ENCODE measurements at regions not wholly inside any gene's neighbourhood (a gene's known extent, or its start where the extent isn't known, plus 50 kb on each side); places are given as distances from the start of the nearest gene placed in this dataset.
"Not testable (repeated sequence)": the region's sequence is repeated elsewhere in the genome, so short reads cannot be mapped to it uniquely, and the experiment has no call there.

GRCh38 chr11:87460842-87461637, 423.3 kb downstream of the TMEM135 start:
- Mint-ChIP-seq H3K4me1 (no peaks in the 10 kb centered on the region), H3K4me3 (no peak overlapping the region), H3K9me3 (no peaks in the 10 kb centered on the region), H3K36me3 (ENCODE audit: low read depth) (no peaks in the 10 kb centered on the region), H3K27me3 (no peaks in the 10 kb centered on the region), H3K27ac (no peak overlapping the region)
- DNase-seq = no peak
- ChIA-PET POLR2A (no interaction called here), CTCF (no interaction called here)

GRCh38 chr11:87460279-87460678, 422.5 kb downstream of the TMEM135 start:
- POLR2A ChIA-PET = no interaction called here
- Mint-ChIP-seq H3K27ac (no peak overlapping the region), H3K36me3 (ENCODE audit: low read depth) (no peaks in the 10 kb centered on the region), H3K27me3 (no peaks in the 10 kb centered on the region), H3K4me1 (no peaks in the 10 kb centered on the region), H3K9me3 (no peaks in the 10 kb centered on the region), H3K4me3 (no peak overlapping the region)
- CTCF ChIA-PET = no interaction called here
- no peak for DNase-seq

DNA sequence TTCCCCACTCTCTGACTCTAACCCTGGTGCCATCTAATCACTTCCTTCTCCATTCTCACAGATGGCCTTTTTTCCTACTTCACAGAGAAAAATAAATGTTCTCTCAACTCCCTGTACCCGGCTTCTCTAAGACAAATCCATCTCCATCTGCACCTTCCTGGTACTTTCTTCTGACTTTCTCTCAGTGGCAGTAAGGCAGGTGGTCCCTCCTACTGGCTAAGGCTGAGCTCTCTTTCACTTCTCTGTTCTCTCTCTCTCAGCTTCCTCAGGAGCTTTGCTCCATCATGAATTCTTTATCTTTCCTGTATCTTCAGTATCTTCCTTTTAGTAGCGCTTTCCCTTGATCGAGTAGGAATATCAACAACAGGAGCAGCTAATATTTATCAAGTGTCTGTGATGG, 421.6 kb downstream of the TMEM135 start:
- ChIA-PET POLR2A (no interaction called here), CTCF (no interaction called here)
- Mint-ChIP-seq H3K27ac (no peak overlapping the region), H3K36me3 (ENCODE audit: low read depth) (no peaks in the 10 kb centered on the region), H3K4me1 (no peaks in the 10 kb centered on the region), H3K9me3 (no peaks in the 10 kb centered on the region), H3K4me3 (no peak overlapping the region), H3K27me3 (no peaks in the 10 kb centered on the region)
- DNase-seq = no peak

DNA sequence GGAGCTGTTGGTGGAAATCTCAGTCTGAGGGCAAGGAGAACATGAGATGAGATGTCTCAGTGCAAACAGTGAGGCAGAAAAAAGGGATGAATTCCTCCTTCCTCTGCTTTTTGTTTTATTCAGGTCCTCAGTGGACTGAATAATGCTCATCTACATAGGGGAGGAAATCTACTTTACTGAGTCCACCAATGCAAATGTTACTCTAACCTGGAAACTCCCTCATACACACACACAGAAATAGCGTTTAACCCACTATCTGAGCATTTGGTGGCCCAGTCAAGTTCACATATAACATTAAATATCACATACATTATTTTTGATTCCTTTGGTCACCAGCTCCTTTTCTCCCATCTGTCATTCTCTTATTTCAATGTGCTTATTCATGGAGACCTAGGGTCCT, 418.8 kb downstream of the TMEM135 start:
- no peaks in the 10 kb centered on the region for H3K27me3 Mint-ChIP-seq
- no peaks in the 10 kb centered on the region for H3K9me3 Mint-ChIP-seq
- CTCF ChIA-PET = no interaction called here
- H3K4me1 Mint-ChIP-seq = no peaks in the 10 kb centered on the region
- no peak overlapping the region for H3K27ac Mint-ChIP-seq
- DNase-seq = no peak
- H3K36me3 Mint-ChIP-seq (ENCODE audit: low read depth) = no peaks in the 10 kb centered on the region
- H3K4me3 Mint-ChIP-seq = no peak overlapping the region
- POLR2A ChIA-PET = no interaction called here

DNA sequence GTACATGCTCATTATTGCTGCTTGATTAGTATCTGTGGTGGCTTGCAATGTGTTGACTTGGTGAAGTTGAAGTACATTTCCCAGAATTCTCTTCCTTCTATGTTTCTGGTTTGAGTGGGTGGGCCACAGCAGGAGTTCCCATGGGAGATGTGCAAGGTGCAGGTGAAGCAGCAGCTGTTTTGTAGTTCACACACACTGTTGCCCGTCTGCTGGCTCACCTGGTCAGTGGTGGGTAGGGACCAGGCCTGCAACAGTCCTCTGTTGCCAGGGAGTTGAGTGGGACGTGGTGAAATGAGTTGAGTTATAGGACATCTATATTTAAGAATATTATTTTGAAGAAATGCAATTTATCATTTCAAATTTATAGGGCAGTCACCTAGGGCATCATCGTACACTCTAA, 417.4 kb downstream of the TMEM135 start:
- POLR2A ChIA-PET = no interaction called here
- Mint-ChIP-seq H3K4me3 (no peak overlapping the region), H3K9me3 (no peaks in the 10 kb centered on the region), H3K4me1 (no peaks in the 10 kb centered on the region), H3K27ac (no peak overlapping the region), H3K27me3 (no peaks in the 10 kb centered on the region), H3K36me3 (ENCODE audit: low read depth) (no peaks in the 10 kb centered on the region)
- no peak for DNase-seq
- CTCF ChIA-PET = no interaction called here

DNA sequence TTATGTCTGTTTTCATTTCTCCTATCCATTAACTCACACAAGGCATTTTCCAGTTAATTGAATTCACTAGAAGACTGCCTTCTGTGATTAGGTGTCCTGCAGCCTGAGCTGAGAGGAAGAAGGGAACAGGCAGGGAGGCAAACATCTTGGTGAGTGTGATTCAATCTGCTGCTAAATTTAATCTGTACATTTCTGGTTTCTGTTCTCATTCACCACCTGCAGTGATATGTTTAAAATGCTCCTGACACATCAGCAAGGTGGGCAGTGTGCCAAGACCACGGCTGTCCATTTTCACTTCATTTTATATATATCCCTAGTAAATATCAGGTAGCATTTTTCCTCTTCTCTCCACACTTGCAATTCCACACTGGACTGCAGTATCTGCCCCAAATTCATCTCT, 416.5 kb downstream of the TMEM135 start:
- no peak overlapping the region for H3K4me3 Mint-ChIP-seq
- H3K27me3 Mint-ChIP-seq = peaks cover 2% of the 10 kb centered on the region
- no peaks in the 10 kb centered on the region for H3K9me3 Mint-ChIP-seq
- POLR2A ChIA-PET = no interaction called here
- H3K4me1 Mint-ChIP-seq = no peaks in the 10 kb centered on the region
- no peak overlapping the region for H3K27ac Mint-ChIP-seq
- no peaks in the 10 kb centered on the region for H3K36me3 Mint-ChIP-seq (ENCODE audit: low read depth)
- DNase-seq = no peak
- CTCF ChIA-PET = no interaction called here

- ChIA-PET POLR2A (no interaction called here), CTCF (no interaction called here)
- no peaks in the 10 kb centered on the region for H3K9me3 Mint-ChIP-seq
- no peaks in the 10 kb centered on the region for H3K36me3 Mint-ChIP-seq (ENCODE audit: low read depth)
- no peaks in the 10 kb centered on the region for H3K4me1 Mint-ChIP-seq
- H3K27me3 Mint-ChIP-seq = peaks cover 2% of the 10 kb centered on the region
- H3K27ac Mint-ChIP-seq = no peak overlapping the region
- H3K4me3 Mint-ChIP-seq = no peak overlapping the region
- DNase-seq = no peak
Observed at GRCh38 chr11:87453531-87454089, 415.9 kb downstream of the TMEM135 start.

DNA sequence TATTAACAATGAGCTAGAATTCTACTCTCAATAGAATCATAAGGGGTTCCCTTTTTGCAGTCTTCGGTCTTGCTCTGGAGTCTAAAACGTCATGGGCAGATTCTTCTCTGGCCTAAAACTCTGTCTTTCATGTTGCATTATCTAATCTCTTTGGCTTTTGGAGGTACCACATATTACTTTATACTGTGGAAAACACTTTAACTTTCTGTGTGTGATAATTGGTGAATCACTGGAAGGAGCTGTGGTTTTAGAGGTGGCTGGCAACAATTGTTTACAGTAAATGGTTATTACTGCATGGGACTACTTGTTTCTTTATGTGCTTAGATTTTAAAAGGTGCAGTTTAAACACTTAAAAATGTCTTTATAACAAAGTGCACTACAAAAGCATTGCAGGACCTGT, 414.3 kb downstream of the TMEM135 start:
- H3K27ac Mint-ChIP-seq; H3K9me3 Mint-ChIP-seq; H3K36me3 Mint-ChIP-seq (ENCODE audit: low read depth); H3K4me3 Mint-ChIP-seq; POLR2A ChIA-PET; H3K4me1 Mint-ChIP-seq; CTCF ChIA-PET; H3K27me3 Mint-ChIP-seq; DNase-seq: not testable (repeated sequence)

DNA sequence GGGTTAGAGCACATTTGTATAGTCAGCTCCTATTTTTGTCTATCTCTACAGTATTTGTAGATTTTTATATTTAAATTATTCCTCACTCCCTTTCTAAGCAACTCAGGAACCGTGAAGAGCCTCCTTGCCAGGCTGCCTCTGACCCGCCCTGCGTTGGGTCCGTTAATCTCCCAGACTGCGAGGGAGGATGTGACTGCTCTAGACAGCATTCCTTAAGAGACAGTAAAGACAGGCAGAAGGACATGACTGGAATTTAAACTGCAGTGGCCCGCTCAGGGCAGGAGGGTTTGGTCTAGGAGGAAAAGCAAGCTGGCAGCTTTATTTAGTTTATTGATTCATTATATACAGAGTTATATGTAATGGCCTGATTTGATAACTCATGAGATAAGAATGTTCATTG, 413.7 kb downstream of the TMEM135 start:
- H3K36me3 Mint-ChIP-seq (ENCODE audit: low read depth) = no peaks in the 10 kb centered on the region
- ChIA-PET CTCF (no interaction called here), POLR2A (no interaction called here)
- no peak overlapping the region for H3K27ac Mint-ChIP-seq
- H3K9me3 Mint-ChIP-seq = no peaks in the 10 kb centered on the region
- H3K4me3 Mint-ChIP-seq = no peak overlapping the region
- no peak for DNase-seq
- H3K27me3 Mint-ChIP-seq = peaks cover 2% of the 10 kb centered on the region
- H3K4me1 Mint-ChIP-seq = no peaks in the 10 kb centered on the region

- H3K4me1 Mint-ChIP-seq = no peaks in the 10 kb centered on the region
- DNase-seq = no peak
- H3K27ac Mint-ChIP-seq = no peak overlapping the region
- ChIA-PET CTCF (no interaction called here), POLR2A (no interaction called here)
- H3K9me3 Mint-ChIP-seq = no peaks in the 10 kb centered on the region
- H3K4me3 Mint-ChIP-seq = no peak overlapping the region
- H3K36me3 Mint-ChIP-seq (ENCODE audit: low read depth) = no peaks in the 10 kb centered on the region
- peaks cover 2% of the 10 kb centered on the region for H3K27me3 Mint-ChIP-seq
Observed at GRCh38 chr11:87447606-87448005, 409.9 kb downstream of the TMEM135 start.

DNA sequence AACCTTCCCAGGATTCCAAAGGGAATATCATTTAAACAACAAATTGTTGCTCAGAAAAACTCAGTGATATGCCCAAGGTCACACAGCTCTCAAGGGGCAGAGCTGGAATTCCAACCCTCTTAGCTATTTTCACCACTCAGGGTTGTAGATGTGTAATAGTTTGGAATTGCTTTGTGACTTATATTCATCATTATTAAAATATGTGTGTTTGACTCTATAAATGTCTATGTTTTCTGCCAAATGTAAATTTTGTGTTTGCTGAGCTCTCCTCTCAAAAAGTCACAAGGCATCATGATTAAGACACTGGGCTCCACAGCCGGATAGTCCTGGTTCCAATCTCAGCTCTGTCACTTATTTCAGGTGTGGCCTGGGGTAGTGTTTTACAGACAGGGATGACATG, 407.3 kb downstream of the TMEM135 start:
- ChIA-PET POLR2A (no interaction called here), CTCF (no interaction called here)
- Mint-ChIP-seq H3K9me3 (no peaks in the 10 kb centered on the region), H3K36me3 (ENCODE audit: low read depth) (no peaks in the 10 kb centered on the region), H3K4me3 (no peak overlapping the region), H3K4me1 (no peaks in the 10 kb centered on the region), H3K27me3 (peaks cover 1% of the 10 kb centered on the region), H3K27ac (no peak overlapping the region)
- no peak for DNase-seq

GRCh38 chr11:87443707-87444106, 406.0 kb downstream of the TMEM135 start:
- Mint-ChIP-seq H3K4me1 (no peaks in the 10 kb centered on the region), H3K9me3 (no peaks in the 10 kb centered on the region)
- POLR2A ChIA-PET = no interaction called here

DNA sequence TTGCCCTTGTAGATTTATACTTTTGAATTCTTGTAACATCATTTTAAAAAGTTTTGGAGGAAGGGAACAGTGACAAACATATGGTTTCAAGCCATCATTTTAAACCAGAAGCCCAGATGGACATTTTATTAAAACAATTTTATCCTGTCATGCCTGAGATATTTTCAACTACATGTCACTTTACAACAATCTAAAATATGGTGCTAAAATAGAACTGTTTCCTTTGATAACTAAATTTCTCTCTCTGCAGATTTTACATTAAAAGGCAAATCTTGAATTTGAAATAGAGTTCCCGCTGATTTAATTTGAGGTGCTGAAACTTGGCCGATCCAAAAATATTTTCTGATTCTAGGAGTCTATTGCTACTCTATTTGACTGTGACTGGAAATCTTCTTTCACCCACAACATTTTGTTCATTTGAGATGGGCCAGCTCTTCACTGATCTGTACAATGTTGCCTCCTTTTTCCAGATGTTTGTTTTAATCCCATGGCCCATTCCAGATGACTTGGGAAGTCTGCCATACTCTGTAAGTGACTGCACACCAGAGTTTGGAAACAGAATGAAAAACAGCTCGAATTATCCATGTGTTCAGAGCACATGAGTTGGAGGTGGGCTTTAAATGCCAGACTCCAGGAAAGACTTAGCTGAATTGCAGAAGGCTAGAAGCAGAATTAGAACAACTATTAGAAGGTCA, 402.5 kb downstream of the TMEM135 start:
- no peak for DNase-seq
- ChIA-PET POLR2A (no interaction called here), CTCF (no interaction called here)
- Mint-ChIP-seq H3K27ac (no peak overlapping the region), H3K9me3 (no peaks in the 10 kb centered on the region), H3K36me3 (ENCODE audit: low read depth) (no peaks in the 10 kb centered on the region), H3K4me3 (no peak overlapping the region), H3K27me3 (no peaks in the 10 kb centered on the region), H3K4me1 (no peaks in the 10 kb centered on the region)

More at GRCh38 chr11:87443707-87444106, 406.0 kb downstream of the TMEM135 start:
- H3K36me3 Mint-ChIP-seq (ENCODE audit: low read depth) = no peaks in the 10 kb centered on the region
- no peaks in the 10 kb centered on the region for H3K27me3 Mint-ChIP-seq
- no peak for DNase-seq
- no peak overlapping the region for H3K27ac Mint-ChIP-seq
- CTCF ChIA-PET = no interaction called here
- H3K4me3 Mint-ChIP-seq = no peak overlapping the region

DNA sequence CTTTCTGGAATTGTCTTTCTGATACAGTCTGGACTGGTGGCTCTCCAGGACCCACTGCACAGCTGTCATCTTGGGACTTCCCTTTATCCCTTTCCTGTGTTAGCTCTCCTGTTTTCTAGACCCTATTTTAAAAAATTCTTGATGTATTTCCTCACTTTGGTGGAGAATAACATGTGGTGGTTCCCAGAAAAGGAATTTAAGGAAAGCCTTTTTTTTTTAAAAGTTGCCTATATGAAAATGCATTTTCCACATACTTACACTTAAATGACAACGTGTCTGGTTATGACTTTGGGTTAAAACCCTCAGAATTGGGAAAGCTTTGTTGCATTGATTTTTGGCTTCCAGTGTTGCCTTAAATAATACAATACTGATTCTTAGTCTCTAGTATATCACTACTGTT, 400.7 kb downstream of the TMEM135 start:
- no peaks in the 10 kb centered on the region for H3K36me3 Mint-ChIP-seq (ENCODE audit: low read depth)
- DNase-seq = no peak
- no peaks in the 10 kb centered on the region for H3K9me3 Mint-ChIP-seq
- no peak overlapping the region for H3K4me3 Mint-ChIP-seq
- H3K27ac Mint-ChIP-seq = no peak overlapping the region
- ChIA-PET CTCF (interaction anchor here (0.6 kb wide), 1 partner anchor 528 kb away, joined by 3 read pairs; no protein-coding TSS in a partner anchor), POLR2A (no interaction called here)
- H3K27me3 Mint-ChIP-seq = no peaks in the 10 kb centered on the region
- no peaks in the 10 kb centered on the region for H3K4me1 Mint-ChIP-seq
